SK-N-SH treated with all-trans-retinoic acid at 6 μM for 48 hours (cell line): ENCODE measurements at regions not wholly inside any gene's neighbourhood (a gene's known extent, or its start where the extent isn't known, plus 50 kb on each side); places are given as distances from the start of the nearest gene placed in this dataset.

Experiments used
- ESRRG ChIP-seq: fragments of 250-450 bp; sonication (Bioruptor Pico); IDR thresholded peaks from 2 replicates; pipeline ENCODE4 v1.6.1; 2021; ENCODE audit warnings: mild to moderate bottlenecking
- ISL1 ChIP-seq: fragments of 250-450 bp; sonication (Bioruptor Pico); IDR thresholded peaks from 2 replicates; pipeline ENCODE4 v2.1.2; 2022; ENCODE audit warnings: mild to moderate bottlenecking, moderate library complexity
- OSR1 ChIP-seq: fragments of 250-450 bp; sonication (Bioruptor Pico); IDR thresholded peaks from 2 replicates; pipeline ENCODE4 v1.8.0; 2022; ENCODE audit warnings: moderate library complexity, mild to moderate bottlenecking, inconsistent platforms
- RARB ChIP-seq: fragments of 250-450 bp; sonication (Bioruptor Pico); IDR thresholded peaks from 2 replicates; pipeline ENCODE4 v1.8.0; 2021; ENCODE audit warnings: mild to moderate bottlenecking, moderate library complexity
- SNAI2 ChIP-seq: fragments of 250-450 bp; sonication (Bioruptor Pico); IDR thresholded peaks from 2 replicates; pipeline ENCODE4 v1.5.0; 2020; ENCODE audit warnings: mild to moderate bottlenecking, moderate library complexity
- TCF4 ChIP-seq: fragments of 250-450 bp; sonication (Bioruptor Pico); IDR thresholded peaks from 2 replicates; pipeline ENCODE4 v1.8.0; 2021; ENCODE audit warnings: mild to moderate bottlenecking, moderate library complexity, borderline replicate concordance
- ZFP3 ChIP-seq: fragments of 250-450 bp; sonication (Bioruptor Pico); IDR thresholded peaks from 2 replicates; pipeline ENCODE4 v1.5.0; 2020; ENCODE audit warnings: mild to moderate bottlenecking, moderate library complexity
- ZFP30 ChIP-seq: fragments of 450-650 bp; formaldehyde crosslinking; IDR thresholded peaks from 2 replicates; pipeline ENCODE4 v1.5.0; 2022; ENCODE audit warnings: mild to moderate bottlenecking, moderate library complexity
- ZNF565 ChIP-seq: fragments of 450-650 bp; formaldehyde crosslinking; conservative IDR thresholded peaks from 2 replicates; pipeline ENCODE4 v1.5.0; 2020; ENCODE audit warnings: low read depth, mild to moderate bottlenecking, moderate library complexity
- ZNF70 ChIP-seq: fragments of 450-650 bp; formaldehyde crosslinking; IDR thresholded peaks from 2 replicates; pipeline ENCODE4 v1.5.0; 2020; ENCODE audit warnings: mild to moderate bottlenecking, moderate library complexity
- ZNF8 ChIP-seq: fragments of 450-650 bp; formaldehyde crosslinking; IDR thresholded peaks from 2 replicates; pipeline ENCODE4 v1.5.0; 2020; ENCODE audit warnings: mild to moderate bottlenecking, moderate library complexity
- TF ChIP-seq, protein P1 (sequence below): fragments of 250-450 bp; sonication (Bioruptor Pico); IDR thresholded peaks from 2 replicates; pipeline ENCODE4 v1.8.0; 2021; ENCODE audit warnings: low read depth, mild to moderate bottlenecking, moderate library complexity, borderline replicate concordance
- TF ChIP-seq, protein P2 (sequence below): fragments of 250-450 bp; sonication (Bioruptor Pico); IDR thresholded peaks from 2 replicates; pipeline ENCODE4 v1.5.0; 2020; ENCODE audit warnings: mild to moderate bottlenecking, moderate library complexity

DNA sequence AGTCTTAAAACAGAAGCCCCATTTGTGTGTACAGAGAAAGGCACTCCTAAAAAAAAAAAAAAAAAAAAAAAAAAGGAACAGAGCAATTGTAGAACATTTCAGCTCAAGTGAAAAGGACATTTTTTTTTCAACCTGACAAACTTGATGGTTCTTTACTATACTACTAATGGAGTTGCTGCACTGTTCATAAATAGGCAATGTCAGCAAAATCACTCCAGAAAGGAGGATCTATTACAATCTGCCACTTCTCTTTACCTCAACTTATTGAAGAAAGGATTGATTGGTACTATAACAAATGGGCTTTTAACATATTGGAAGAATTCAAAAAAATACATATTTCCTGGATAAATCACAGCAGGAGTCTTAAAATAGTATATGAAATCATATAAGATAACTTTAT, 1517.7 kb downstream of the SLITRK1 start:
- TF ChIP-seq ZNF8 (CRISPR knock-in tag), result no peak
- no peak for TF ChIP-seq RARB (CRISPR knock-in tag)
- no peak for TF ChIP-seq ESRRG (CRISPR knock-in tag)
- TF ChIP-seq ZFP30 (CRISPR knock-in tag), result no peak
- TF ChIP-seq ISL1 (CRISPR knock-in tag), result no peak
- TF ChIP-seq, protein P1, sequence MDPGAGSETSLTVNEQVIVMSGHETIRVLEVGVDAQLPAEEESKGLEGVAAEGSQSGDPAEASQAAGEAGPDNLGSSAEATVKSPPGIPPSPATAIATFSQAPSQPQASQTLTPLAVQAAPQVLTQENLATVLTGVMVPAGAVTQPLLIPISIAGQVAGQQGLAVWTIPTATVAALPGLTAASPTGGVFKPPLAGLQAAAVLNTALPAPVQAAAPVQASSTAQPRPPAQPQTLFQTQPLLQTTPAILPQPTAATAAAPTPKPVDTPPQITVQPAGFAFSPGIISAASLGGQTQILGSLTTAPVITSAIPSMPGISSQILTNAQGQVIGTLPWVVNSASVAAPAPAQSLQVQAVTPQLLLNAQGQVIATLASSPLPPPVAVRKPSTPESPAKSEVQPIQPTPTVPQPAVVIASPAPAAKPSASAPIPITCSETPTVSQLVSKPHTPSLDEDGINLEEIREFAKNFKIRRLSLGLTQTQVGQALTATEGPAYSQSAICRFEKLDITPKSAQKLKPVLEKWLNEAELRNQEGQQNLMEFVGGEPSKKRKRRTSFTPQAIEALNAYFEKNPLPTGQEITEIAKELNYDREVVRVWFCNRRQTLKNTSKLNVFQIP, result no peak
- no peak for TF ChIP-seq SNAI2 (CRISPR knock-in tag)
- TF ChIP-seq, protein P2, sequence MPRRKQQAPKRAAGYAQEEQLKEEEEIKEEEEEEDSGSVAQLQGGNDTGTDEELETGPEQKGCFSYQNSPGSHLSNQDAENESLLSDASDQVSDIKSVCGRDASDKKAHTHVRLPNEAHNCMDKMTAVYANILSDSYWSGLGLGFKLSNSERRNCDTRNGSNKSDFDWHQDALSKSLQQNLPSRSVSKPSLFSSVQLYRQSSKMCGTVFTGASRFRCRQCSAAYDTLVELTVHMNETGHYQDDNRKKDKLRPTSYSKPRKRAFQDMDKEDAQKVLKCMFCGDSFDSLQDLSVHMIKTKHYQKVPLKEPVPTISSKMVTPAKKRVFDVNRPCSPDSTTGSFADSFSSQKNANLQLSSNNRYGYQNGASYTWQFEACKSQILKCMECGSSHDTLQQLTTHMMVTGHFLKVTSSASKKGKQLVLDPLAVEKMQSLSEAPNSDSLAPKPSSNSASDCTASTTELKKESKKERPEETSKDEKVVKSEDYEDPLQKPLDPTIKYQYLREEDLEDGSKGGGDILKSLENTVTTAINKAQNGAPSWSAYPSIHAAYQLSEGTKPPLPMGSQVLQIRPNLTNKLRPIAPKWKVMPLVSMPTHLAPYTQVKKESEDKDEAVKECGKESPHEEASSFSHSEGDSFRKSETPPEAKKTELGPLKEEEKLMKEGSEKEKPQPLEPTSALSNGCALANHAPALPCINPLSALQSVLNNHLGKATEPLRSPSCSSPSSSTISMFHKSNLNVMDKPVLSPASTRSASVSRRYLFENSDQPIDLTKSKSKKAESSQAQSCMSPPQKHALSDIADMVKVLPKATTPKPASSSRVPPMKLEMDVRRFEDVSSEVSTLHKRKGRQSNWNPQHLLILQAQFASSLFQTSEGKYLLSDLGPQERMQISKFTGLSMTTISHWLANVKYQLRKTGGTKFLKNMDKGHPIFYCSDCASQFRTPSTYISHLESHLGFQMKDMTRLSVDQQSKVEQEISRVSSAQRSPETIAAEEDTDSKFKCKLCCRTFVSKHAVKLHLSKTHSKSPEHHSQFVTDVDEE (CRISPR knock-in tag), result no peak
- no peak for TF ChIP-seq ZNF565 (CRISPR knock-in tag)
- TF ChIP-seq OSR1, result no peak
- TF ChIP-seq TCF4 (CRISPR knock-in tag), result no peak
- TF ChIP-seq ZFP3, result no peak
- no peak for TF ChIP-seq ZNF70 (CRISPR knock-in tag)
